ENCODE measurements at regions not wholly inside any gene's neighbourhood (a gene's known extent, or its start where the extent isn't known, plus 50 kb on each side); places are given as distances from the start of the nearest gene placed in this dataset.
A peak's percentile ranks its signal among the peaks of the same experiment; 100 is the strongest.

GRCh38 chrX:20515841-20516461 lies 249.2 kb upstream of the RPS6KA3 start:
- Histone ChIP-seq H3K4me3 (no peak overlapping the region), H3K79me2 (ENCODE audit: control insufficient read depth, insufficient read depth, low read length) (no peaks in the 10 kb centered on the region), H3K27ac (ENCODE audit: extremely low read depth, low read depth, low read length) (no peak overlapping the region), H2AFZ (ENCODE audit: low read depth, low read length) (no peak overlapping the region), H3K27me3 (ENCODE audit: control insufficient read depth in 2 of 2, insufficient read depth in 2 of 2, low read length in 2 of 2) (no peaks in the 10 kb centered on the region), H3K9me1 (ENCODE audit: control insufficient read depth, insufficient read depth, low read length) (no peaks in the 10 kb centered on the region), H3K9ac (ENCODE audit: insufficient read depth in 1 of 2, low read depth in 2 of 2, low read length in 2 of 2) (no peak overlapping the region), H3K4me1 (replicated peaks in 1 of 2; ENCODE audit: control insufficient read depth in 2 of 2, insufficient read depth in 2 of 2, low read length in 2 of 2) (no peaks in the 10 kb centered on the region), H4K20me1 (replicated peaks; ENCODE audit: control insufficient read depth, insufficient read depth, low read length) (no peaks in the 10 kb centered on the region), H3K4me2 (ENCODE audit: insufficient read depth, low read length) (no peak overlapping the region), H3K36me3 (ENCODE audit: control insufficient read depth, insufficient read depth, low read length) (no peaks in the 10 kb centered on the region), H3K9me3 (replicated peaks; ENCODE audit: control insufficient read depth, insufficient read depth, low read depth, low read length) (no peaks in the 10 kb centered on the region)
- WGBS (ENCODE audit: insufficient coverage, low coverage, missing lambda C conversion rate): 0% methylated on average over 1 of the region's 1 CpG
- CTCF ChIA-PET (ENCODE audit: low intra/inter-chr PET ratio): no interaction called here
- no peak for FAIRE-seq
- DNase-seq (ENCODE audit: extremely low read depth in 1 of 4, low spot score in 3 of 4): peak in 1 of 4 experiments; percentile 13
- BruUV-seq (replicated peaks): no TSS peak
- intact Hi-C loops (cut with micrococcal nuclease): no loop called here
- ATAC-seq: no peak
- POLR2A ChIA-PET: no interaction called here
- TF ChIP-seq TCF7L2 (IDR thresholded peaks at IDR 0.05; ENCODE audit: low read depth, low read length) (no peak), ZBTB17 (CRISPR knock-in tag; IDR thresholded peaks at IDR 0.05) (no peak), FOSL1 (tag; conservative IDR thresholded peaks at IDR 0.05) (peak; percentile 51), GATAD2B (IDR thresholded peaks at IDR 0.05; ENCODE audit: borderline replicate concordance) (no peak), JUND (IDR thresholded peaks at IDR 0.05; ENCODE audit: borderline replicate concordance, low read depth, low read length) (peak; percentile 16; the same call in 1 of the 2 replicates), JUND (tag; IDR thresholded peaks at IDR 0.05; ENCODE audit: borderline replicate concordance, low read depth, low read length) (peak; percentile 54; the same call in 1 of the 3 replicates)
- in situ Hi-C loops (cut with MboI): no loop called here

- Histone ChIP-seq H3K4me2 (ENCODE audit: insufficient read depth, low read length) (no peak overlapping the region), H3K27ac (ENCODE audit: extremely low read depth, low read depth, low read length) (no peak overlapping the region), H2AFZ (ENCODE audit: low read depth, low read length) (no peak overlapping the region), H3K79me2 (ENCODE audit: control insufficient read depth, insufficient read depth, low read length) (no peaks in the 10 kb centered on the region), H3K9me3 (replicated peaks; ENCODE audit: control insufficient read depth, insufficient read depth, low read depth, low read length) (no peaks in the 10 kb centered on the region), H3K4me3 (no peak overlapping the region), H3K4me1 (replicated peaks in 1 of 2; ENCODE audit: control insufficient read depth in 2 of 2, insufficient read depth in 2 of 2, low read length in 2 of 2) (no peaks in the 10 kb centered on the region), H3K9me1 (ENCODE audit: control insufficient read depth, insufficient read depth, low read length) (no peaks in the 10 kb centered on the region), H3K27me3 (ENCODE audit: control insufficient read depth in 2 of 2, insufficient read depth in 2 of 2, low read length in 2 of 2) (no peaks in the 10 kb centered on the region), H3K36me3 (ENCODE audit: control insufficient read depth, insufficient read depth, low read length) (no peaks in the 10 kb centered on the region), H4K20me1 (replicated peaks; ENCODE audit: control insufficient read depth, insufficient read depth, low read length) (no peaks in the 10 kb centered on the region), H3K9ac (ENCODE audit: insufficient read depth in 1 of 2, low read depth in 2 of 2, low read length in 2 of 2) (no peak overlapping the region)
- in situ Hi-C loops (cut with MboI): no loop called here
- intact Hi-C loops (cut with micrococcal nuclease): no loop called here
- no CpG with 5 or more reads among the region's 1 CpG for WGBS (ENCODE audit: insufficient coverage, low coverage, missing lambda C conversion rate)
- ATAC-seq: no peak
- no peak for FAIRE-seq
- DNase-seq (ENCODE audit: extremely low read depth in 1 of 4, low spot score in 3 of 4): peak in 2 of 4 experiments; percentile 3 to 16
- POLR2A ChIA-PET: no interaction called here
- CTCF ChIA-PET (ENCODE audit: low intra/inter-chr PET ratio): no interaction called here
- BruUV-seq (replicated peaks): no TSS peak
- TF ChIP-seq ATF3 (IDR thresholded peaks at IDR 0.05) (peak; percentile 72), ATF3 (CRISPR knock-in tag; conservative IDR thresholded peaks at IDR 0.05) (no peak), NCOR1 (IDR thresholded peaks at IDR 0.05) (no peak), EGR1 (conservative IDR thresholded peaks at IDR 0.05) (peak; percentile 44), RREB1 (CRISPR knock-in tag; IDR thresholded peaks at IDR 0.05) (no peak)
Measured at GRCh38 chrX:20514358-20514757, 247.6 kb upstream of the RPS6KA3 start.

Data from K562 (cell line).